ENCODE measurements at regions not wholly inside any gene's neighbourhood (a gene's known extent, or its start where the extent isn't known, plus 50 kb on each side); places are given as distances from the start of the nearest gene placed in this dataset.
"Not testable (repeated sequence)": the region's sequence is repeated elsewhere in the genome, so short reads cannot be mapped to it uniquely, and the experiment has no call there.

DNA sequence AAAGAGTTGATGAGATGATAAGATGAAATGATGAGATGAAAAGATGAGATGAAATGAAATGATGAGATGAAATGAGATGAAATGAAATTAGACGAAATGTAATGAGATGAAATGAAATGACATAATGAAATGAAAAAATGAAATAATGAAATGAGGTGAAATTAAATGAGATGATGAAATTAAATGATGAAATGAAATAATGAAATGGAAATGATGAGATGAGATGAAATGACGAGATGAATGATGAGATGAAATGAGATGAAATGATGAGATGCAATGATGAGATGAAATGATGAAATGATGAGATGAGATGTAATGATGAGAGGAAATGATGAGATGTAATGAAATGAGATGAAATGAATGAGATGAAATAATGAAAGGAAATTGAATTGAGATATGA lies 339.3 kb upstream of the PLGLB1 start:
- DNase-seq = not testable (repeated sequence)

GRCh38 chr2:87361805-87362204 lies 340.2 kb upstream of the PLGLB1 start:
- DNase-seq = not testable (repeated sequence)

DNA sequence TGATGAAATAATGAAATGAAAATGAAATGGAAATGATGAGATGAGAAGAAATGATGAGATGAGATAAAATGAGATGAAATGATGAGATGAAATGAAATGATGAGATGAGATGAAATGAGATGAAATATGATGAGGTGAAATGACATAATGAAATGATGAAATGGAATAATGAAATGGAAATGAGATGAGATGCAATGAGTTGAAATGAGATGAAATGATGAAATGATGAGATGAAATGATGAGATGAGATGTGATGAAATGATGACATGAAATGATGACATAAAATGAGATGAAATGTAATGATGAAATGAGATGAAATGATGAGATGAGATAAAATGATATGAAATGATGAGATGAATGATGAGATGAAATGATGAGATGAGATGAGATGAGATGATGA lies 342.7 kb upstream of the PLGLB1 start:
- DNase-seq = not testable (repeated sequence)

GRCh38 chr2:87365038-87365437 lies 343.4 kb upstream of the PLGLB1 start:
- not testable (repeated sequence) for DNase-seq

- not testable (repeated sequence) for DNase-seq
Measured at GRCh38 chr2:87386063-87386560, 361.8 kb upstream of the PLGLB2 start.

GRCh38 chr2:87395784-87396183 lies 352.1 kb upstream of the PLGLB2 start:
- not testable (repeated sequence) for DNase-seq

- DNase-seq = not testable (repeated sequence)
Measured at GRCh38 chr2:87396551-87397265, 351.2 kb upstream of the PLGLB2 start.

DNA sequence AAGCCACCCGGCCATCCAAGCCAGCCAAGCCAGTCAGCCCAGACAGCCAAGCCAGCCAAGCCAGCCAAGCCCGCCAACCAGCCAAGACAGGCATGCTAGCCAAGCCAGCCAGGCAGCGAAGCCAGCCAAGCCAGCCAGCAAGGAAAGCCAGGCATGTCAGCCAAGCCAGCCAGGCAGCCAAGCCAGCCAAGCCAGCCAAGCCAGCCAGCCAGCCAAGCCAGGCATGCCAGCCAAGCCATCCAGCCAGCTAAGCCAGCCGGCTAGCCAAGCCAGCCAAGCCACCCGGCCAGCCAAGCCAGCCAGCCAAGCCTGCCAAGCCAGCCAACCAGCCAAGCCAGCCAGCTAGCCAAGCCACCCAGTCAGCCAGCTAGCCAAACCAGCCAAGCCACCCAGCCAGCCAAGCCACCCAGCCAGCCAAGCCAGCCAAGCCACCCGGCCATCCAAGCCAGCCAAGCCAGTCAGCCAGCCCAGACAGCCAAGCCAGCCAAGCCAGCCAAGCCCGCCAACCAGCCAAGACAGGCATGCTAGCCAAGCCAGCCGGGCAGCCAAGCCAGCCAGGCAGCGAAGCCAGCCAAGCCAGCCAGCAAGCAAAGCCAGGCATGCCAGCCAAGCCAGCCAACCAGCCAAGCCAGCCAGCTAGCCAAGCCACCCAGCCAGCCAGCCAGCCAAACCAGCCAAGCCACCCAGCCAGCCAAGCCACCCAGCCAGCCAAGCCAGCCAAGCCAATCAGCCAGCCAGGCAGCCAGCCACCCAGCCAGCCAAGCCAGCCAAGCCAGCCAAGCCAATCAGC lies 350.4 kb upstream of the PLGLB2 start:
- not testable (repeated sequence) for DNase-seq

DNA sequence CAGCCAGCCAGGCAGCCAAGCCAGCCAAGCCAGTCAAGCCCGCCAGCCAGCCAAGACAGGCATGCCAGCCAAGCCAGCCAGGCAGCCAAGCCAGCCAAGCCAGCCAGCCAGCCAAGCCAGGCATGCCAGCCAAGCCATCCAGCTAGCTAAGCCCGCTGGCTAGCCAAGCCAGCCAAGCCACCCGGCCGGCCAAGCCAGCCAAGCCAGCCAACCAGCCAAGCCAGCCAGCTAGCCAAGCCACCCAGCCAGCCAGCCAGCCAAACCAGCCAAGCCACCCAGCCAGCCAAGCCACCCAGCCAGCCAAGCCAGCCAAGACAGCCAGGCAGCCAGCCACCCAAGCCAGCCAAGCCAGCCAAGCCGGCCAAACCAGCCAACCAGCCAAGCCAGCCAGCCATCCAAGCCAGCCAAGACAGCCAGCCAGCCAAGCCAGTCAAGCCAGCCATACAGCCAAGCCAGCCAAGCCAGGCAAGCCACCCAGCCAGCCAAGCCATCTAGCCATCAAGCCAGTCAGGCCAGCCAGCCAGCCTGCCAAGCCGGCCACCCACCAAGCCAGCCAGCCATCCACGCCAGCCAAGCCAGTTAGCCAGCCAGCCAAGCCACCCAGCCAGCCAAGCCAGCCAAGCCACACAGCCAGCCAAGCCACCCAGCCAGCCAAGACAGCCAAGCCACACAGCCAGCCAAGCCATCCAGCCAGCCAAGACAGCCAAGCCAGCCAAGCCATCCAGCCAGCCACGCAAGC lies 349.2 kb upstream of the PLGLB2 start:
- not testable (repeated sequence) for DNase-seq

DNA sequence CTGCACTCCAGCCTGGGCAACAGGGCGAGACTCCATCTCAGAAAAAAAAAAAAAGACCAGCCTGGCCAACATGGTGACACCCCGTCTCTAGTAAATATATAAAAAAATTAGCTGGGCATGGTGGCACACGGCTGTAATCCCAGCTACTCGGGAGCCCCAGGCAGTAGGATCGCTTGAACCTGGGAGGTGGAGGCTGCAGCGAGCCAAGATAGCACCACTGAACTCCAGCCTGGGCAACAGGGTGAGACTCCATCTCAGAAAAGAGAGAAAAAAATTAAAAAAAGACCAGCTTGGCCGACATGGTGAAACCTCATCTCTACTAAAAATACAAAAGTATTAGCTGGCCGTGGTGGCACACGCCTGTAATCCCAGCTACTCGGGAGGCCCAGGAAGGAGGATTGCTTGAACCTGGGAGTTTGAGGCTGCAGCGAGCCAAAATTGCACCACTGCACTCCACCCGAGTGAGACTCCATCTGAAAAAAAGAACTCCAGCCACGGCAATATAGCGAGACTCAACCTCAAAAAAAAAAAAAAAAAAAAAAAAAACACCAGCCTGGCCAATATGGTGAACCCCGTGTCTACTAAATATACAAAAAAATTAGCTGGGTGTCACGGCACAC lies 346.1 kb upstream of the PLGLB2 start:
- DNase-seq = no peak

- DNase-seq = no peak
Measured at GRCh38 chr2:87403893-87404175, 344.1 kb upstream of the PLGLB2 start.

DNA sequence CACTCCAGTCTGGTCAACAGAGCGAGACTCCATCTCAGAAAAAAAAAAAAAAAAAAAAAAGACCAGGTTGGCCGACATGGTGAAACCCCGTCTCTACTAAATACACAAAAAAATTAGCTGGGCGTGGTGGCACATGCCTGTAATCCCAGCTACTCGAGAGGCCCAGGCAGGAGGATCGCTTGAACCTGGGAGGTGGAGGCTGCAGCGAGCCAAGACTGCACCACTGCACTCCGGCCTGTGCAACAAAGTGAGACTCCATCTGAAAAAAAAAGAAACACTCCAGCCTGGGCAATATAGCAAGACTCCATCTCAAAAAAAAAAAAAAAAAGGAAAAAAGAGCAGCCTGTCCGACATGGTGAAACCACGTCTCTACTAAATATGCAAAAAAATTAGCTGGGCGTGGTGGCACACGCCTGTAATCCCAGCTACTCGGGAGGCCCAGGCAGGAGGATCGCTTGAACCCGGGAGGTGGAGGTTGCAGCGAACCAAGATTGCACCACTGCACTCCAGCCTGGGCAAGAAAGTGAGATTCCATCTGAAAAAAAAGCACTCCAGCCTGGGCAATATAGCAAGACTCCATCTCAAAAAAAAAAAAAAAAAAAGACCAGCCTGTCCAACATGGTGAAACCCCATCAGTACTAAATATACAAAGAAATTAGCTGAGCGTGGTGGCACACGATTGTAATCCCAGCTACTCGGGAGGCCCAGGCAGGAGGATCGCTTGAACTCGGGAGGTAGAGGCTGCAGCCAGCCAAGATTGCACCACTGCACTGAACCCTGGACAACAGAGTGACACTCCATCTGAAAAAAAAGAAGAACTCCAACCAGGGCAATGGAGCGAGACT lies 343.3 kb upstream of the PLGLB2 start:
- DNase-seq = not testable (repeated sequence)

GRCh38 chr2:87405531-87406216 lies 342.2 kb upstream of the PLGLB2 start:
- not testable (repeated sequence) for DNase-seq

DNA sequence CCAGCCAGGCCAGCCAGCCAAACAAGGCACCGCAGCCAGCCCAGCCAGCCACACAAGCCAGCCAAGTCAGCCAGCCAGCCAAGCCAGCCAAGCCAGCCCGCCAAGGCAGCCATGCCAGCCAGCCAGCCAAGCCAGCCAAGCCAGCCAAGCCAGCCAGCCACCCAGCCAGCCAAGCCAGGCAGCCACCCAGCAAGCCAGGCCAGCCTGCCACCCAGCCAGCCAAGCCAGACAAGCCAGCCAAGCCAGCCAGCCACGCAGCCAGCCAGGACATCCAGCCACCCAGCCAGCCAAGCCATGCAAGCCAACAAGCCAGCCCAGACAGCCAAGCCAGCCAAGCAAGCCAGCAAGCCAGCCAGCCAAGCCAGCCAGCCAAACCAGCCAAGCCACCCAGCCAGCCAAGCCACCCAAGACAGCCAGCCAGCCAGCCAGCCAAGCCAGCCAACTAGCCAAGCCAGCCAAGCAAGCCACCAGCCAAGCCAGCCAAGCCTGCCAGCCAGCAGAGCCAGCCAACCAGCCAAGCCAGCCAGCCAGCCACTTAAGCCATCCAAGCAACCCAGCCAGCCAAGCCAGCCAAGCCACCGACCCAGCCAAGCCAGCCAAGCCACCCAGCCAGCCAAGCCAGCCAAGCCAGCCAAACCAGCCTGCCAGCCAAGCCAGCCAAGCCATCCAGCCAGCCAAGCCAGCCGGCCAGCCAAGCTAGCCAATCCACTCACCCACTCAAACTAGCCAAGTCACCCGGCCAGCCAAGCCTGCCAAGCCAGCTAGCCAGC lies 341.3 kb upstream of the PLGLB2 start:
- DNase-seq = not testable (repeated sequence)

DNA sequence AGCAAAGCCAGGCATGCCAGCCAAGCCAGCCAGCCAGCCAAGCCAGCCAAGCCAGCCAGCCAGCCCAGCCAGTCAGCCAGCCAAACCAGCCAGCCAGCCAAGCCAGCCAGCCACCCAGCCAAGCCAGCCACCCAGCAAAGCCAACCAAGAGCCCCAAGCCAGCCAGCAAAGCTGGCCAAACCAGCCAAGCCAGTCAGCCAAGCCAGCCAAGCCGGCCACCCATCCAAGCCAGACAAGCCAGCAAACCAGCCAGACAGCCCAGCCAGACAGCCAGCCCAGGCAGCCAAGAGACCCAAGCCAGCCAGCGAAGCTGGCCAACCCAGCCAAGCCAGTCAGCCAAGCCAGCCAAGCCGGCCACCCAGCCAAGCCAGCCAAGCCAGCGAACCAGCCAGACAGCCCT lies 338.3 kb upstream of the PLGLB2 start:
- DNase-seq = not testable (repeated sequence)

- not testable (repeated sequence) for DNase-seq
Measured at GRCh38 chr2:87410371-87410770, 337.5 kb upstream of the PLGLB2 start.

DNA sequence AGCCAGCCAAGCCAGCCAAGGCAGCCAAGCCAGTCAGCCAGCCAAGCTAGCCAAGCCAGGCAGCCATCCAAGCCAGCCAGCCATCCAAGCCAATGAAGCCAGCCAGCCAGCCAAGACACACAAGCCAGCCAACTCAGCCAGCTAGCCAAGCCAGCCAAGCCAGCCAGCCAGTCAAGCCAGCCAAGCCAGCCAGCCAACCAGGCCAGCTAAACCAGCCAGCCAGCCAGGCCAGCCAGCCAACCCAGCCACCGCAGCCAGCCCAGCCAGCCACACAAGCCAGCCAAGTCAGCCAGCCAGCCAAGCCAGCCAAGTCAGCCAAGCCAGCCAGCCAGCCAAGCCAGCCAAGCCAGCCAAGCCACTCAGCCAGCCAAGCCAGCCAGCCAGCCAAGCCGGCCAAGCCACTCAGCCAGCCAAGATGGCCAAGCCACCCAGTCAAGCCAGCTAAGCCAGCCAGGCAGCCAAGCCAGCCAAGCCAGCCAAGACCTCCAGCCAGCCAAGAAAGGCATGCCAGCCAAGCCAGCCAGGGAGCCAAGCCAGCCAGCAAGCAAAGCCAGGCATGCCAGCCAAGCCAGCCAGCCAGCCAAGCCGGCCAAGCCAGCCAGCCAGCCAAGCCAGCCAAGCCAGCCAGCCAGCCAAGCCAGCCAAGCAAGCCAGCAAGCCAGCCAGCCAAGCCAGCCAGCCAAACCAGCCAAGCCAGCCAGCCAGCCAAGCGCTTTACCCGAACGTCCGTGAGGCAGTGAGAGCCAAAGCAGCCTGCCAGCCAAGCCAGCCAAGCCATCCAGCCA lies 335.7 kb upstream of the PLGLB2 start:
- not testable (repeated sequence) for DNase-seq

DNA sequence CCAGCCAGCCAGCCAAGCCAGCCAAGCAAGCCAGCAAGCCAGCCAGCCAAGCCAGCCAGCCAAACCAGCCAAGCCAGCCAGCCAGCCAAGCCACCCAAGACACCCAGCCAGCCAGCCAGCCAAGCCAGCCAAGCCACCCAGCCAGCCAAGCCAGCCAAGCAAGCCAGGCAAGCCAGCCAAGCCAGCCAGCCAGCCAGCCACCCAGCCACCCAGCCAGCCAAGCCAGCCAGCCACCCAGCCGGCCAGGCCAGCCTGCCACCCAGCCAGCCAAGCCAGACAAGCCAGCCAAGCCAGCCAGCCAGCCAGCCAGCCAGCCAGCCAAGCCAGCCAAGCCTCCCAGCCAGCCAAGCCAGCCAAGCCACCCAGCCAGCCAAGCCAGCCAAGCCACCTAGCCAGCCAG lies 333.6 kb upstream of the PLGLB2 start:
- not testable (repeated sequence) for DNase-seq

DNA sequence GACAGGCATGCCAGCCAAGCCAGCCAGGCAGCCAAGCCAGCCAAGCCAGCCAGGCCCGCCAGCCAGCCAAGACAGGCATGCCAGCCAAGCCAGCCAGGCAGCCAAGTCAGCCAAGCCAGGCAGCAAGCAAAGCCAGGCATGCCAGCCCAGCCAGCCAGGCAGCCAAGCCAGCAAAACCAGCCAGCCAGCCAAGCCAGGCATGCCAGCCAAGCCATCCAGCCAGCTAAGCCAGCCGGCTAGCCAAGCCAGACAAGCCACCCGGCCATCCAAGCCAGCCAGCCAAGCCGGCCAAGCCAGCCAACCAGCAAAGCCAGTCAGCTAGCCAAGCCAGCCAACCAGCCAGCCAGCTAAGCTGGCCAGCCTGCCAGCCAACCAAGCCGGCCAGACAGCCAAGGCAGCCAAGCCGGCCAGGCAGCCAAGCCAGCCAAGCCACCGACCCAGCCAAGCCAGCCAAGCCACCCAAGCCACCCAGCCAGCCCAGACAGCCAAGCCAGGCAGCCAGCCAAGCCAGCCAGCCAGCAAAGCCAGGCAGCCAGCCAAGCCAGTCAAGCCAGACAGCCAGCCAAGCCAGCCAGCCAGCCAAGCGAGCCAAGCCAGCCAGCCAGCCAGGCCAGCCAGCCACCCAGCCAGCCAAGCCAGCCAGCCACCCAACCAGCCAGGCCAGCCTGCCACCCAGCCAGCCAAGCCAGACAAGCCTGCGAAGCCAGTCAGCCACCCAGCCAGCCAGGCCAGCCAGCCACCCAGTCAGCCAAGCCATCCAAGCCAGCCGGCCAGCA lies 332.9 kb upstream of the PLGLB2 start:
- not testable (repeated sequence) for DNase-seq
